ENCODE measurements at regions not wholly inside any gene's neighbourhood (a gene's known extent, or its start where the extent isn't known, plus 50 kb on each side); places are given as distances from the start of the nearest gene placed in this dataset.

DNA sequence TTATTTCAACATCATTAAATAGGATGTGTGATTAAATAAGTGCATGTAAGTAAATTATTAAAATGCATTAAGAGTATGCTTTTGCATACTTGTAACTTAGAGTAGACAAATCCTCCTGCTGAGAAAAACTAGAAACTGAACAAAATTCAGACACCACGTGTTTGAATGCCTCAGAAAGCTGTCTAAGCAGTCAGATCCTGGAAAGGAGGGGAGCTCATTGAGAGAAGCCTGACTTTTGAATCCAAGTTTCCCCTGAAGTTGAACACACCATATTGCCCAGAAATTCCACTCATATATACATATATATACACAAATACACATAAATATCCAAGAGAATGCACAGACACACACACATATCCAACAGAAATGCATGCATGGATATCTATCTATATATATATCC is 190.0 kb upstream of the BMP2 start:
- no peak for TF ChIP-seq POLR2AphosphoS5 (IDR thresholded peaks at IDR 0.05; ENCODE audit: low read depth, low read length)
- TF ChIP-seq CTCF (IDR thresholded peaks at IDR 0.05): no peak
- no peak for TF ChIP-seq SMC3 (IDR thresholded peaks at IDR 0.05; ENCODE audit: low read depth, low read length)
- no peak for TF ChIP-seq MAX (IDR thresholded peaks at IDR 0.05; ENCODE audit: low read depth)
- TF ChIP-seq RCOR1 (IDR thresholded peaks at IDR 0.05; ENCODE audit: low read length): no peak
- no peak for TF ChIP-seq JUND (IDR thresholded peaks at IDR 0.05)
- no peak for TF ChIP-seq RFX5 (IDR thresholded peaks at IDR 0.05; ENCODE audit: low read length)

Measured in SK-N-SH (cell line).